GOT3 (cell line): ENCODE measurements at regions not wholly inside any gene's neighbourhood (a gene's known extent, or its start where the extent isn't known, plus 50 kb on each side); places are given as distances from the start of the nearest gene placed in this dataset.
"Not testable (repeated sequence)": the region's sequence is repeated elsewhere in the genome, so short reads cannot be mapped to it uniquely, and the experiment has no call there.

Source experiments
- DNase-seq: peaks from one replicate; lab custom pipeline; 2025; ENCODE audit warnings: mixed read lengths; lab: John Stamatoyannopoulos, UW

DNA sequence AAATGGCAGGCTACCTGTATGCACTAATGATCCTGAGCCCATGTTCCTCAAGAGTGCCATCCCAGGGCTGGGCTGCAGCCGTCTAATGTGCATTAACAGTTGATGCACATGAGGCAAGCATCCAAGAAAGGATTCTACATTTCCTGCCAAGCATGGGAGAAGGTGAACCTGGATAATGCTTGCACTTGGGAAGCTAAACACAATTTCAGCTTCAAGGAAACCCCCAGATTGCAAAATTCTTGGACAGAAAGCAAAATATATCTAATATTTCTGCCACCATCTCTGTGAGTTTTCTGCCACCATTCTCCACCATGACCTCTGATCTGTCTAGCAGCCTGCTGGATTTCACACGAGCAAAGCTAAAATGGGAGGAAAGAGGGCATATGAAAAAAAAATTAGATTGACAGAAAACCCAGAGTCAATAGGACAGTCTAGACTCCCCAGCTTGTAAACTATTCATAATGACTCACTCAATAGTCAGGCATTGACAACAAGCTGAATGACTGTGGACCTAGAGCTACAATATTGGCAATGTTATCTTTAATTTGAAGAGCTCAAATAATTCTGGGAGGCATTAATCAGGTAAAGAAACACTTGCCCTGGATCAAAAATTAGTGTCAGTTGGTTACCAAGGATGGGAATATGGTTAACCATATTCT, 91.9 kb upstream of the BCL2L14 start:
- no peak for DNase-seq

DNA sequence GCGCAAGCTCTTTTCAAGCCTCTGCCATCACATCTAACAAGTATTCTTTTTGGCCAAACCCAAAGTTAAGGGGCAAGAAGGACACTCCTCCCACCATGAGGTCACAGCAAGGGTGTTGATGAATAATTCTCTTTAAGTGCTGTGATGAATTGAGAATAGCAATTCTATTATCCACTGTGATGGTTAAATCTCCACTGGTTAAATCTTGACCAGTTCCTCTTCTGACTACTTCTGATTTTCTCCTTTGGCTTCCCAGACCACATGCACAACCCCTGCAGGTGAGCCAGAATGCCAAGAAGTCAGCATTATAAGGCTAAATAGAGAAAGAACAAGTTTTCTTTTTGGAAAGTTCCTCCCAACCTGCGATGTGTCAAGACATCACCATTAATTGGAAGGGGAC, 90.6 kb upstream of the BCL2L14 start:
- no peak for DNase-seq

DNA sequence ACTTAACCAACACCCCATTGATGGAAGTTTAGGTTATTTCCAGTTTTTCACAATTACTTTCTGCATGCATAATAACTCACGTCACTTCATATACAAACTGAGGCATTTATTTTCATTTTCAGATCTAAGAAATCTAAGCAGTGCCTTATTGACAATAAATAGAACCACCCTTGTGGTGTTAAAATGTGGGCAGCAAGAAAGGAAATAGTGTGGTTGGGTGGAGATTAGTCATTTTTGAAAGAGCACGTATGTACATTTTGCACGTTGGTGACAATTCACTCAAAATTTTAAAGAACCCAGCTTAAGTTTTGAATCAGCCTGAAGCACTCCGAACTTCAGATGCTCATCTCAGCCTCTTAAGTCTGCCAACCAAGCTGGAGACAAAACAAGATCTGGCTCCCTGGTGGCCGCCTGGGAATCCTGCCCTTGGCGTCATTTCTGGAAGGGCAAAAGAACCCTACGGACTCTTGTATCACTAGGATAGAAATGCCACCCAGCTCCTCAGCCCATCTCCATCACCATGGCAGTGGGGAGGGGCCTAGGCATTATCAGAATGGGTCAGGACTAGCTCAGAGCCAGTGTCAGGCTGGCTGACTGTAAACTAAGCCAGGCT, 89.5 kb upstream of the BCL2L14 start:
- peak; percentile 2 for DNase-seq

DNA sequence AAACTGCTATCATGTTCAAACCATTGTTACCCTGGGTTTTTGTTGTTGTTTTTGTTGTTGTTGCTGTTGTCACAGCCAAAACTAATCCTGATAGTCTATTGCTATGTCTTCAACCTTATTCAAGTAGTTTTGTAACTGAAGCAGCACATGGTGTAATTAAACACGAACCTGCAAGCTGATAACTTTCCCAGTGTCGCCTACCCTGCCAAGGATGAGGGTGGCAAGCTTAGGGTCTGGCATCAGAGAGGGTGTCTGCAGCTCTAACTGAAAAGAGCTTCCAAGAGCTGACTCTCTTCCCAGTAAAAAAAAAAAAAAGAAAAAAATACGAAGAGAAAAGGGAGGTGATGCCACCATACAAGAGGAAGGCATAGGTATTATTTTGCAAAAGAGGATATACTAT, 86.3 kb upstream of the BCL2L14 start:
- DNase-seq, result no peak

DNA sequence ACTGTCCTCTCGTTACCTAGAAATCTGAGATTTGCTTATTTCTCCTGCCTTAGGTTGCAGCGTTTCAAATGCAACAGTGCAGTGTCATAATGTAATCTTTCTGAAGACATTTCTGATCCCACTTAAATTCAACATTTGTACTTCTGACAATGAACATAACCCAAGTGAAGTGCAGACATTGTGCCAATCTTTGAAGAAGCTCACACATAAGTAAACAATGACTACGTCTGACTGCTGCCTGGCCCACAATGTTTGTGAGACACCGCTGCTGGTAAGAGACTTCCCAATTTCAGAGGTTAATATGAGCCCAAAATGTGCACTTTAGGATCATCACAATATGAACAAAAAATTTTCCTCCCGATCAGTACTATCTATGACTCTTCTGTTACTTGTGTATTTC, 84.6 kb upstream of the BCL2L14 start:
- DNase-seq, result no peak

DNA sequence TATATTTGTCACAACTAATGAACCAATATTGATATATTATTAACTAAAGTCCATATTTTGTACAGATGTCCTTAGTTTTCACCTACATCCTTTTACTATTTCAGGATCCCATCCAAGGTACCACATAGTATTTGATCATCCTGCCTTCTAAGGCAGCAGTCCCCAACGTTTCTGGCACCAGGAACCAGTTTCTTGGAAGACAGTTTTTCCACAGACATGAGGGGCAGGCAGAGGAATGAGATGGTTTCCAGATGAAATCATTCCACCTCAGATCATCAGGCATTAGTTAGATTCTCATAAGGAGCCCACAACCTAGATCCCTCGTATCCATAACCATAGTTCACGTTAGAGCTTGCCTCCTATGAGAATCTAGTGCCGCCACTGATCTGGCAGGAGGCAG, 82.8 kb upstream of the BCL2L14 start:
- DNase-seq, result no peak

DNA sequence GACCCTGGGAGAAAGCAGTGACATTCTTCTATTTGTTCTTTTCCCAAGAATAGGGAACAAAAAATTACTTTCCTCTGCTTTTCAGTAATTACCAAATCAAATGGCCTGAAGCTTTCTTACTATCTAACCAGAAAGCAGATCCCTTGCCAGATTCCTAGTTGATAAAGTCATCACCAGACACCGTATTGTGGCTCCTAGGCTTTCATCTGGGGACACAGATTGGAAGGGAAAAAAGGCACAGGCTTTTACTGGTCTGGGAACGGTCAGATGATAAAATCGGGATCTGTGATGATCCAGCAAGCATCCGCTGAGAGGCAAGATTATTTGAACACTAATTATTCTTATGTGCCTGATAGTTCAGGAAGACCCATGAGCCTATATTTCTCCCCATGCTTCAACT, 79.1 kb upstream of the BCL2L14 start:
- DNase-seq, result no peak

DNA sequence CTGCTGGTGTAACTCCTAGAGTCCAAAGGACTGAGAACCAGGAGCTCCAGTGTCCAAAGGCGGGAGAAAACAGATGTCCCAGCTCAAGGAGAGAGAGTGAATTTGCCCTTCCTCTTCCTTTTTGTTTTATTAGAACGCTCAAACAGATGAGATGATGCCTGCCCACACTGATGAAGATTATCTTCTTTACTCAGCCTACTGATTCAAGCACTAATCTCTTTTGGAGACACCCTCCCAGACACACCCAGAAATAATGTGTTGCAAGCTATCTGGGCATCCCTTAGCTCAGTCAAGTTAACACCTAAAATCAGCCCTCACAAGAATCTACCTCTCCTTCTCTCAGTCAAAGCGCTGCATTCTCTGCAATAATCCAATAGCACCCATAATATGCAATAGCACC, 78.2 kb upstream of the BCL2L14 start:
- DNase-seq, result no peak

DNA sequence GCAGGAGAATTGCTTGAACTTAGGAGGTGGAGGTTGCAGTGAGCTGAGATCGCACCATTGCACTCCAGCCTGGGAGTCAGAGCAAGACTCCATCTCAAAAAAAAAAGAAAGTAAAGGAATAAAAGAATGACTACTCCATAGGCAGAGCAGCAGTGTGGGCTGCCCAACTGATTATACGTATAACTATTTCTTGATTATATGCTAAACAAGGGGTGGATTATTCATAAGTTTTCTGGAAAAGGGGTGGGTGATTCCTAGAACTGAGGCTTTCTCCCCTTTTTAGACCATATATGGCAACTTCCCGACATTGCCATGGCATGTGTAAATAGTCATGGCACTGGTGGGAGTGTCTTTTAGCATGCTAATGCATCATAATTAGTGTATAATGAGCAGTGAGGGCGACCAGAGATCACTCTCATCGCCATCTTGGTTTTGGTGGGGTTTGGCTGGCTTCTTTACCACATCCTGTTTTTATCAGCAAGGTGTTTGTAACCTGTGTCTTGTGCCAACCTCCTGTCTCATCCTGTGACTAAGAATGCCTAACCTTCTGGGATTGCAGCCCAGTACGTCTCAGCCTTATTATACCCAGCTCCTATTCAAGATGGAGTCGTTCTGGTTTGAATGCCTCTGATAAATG, 72.3 kb upstream of the BCL2L14 start:
- not testable (repeated sequence) for DNase-seq

DNA sequence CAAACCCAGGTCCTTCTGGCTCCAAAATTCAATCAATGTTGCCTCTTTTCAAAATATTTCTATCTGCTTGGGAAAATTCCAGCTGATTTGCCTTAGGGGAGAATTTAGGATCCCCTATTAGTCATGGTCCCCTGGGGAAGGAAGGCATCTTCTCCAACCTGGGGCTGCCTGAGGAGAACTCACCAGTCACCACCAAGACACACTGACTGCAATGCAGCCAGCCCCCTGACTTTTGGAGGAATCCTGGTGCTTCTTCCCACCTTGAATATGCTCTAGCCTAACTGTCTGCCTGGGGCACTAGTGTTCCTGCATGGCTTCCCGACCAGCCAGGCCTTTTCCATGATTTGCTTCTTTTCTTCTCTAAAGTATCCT, 71.8 kb upstream of the BCL2L14 start:
- no peak for DNase-seq

DNA sequence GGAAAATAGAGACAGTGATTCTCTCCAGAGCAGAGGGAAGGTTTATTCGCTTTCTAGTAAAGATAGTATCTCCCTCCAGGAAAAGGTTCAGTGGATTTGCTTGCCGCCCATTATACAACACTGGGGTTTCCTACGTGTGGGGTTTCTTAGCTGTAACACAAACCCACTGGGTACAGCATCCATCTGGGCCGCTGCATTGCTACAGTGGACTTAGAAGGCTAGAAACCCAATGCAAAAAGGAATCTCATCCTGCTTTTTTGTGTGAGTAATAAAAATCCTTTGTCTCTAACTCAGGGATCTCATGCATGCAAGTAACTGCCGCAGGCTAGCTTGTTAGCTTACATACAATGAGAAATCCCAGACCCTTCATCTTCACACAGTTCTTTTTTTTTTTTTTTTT, 67.1 kb upstream of the BCL2L14 start:
- no peak for DNase-seq

DNA sequence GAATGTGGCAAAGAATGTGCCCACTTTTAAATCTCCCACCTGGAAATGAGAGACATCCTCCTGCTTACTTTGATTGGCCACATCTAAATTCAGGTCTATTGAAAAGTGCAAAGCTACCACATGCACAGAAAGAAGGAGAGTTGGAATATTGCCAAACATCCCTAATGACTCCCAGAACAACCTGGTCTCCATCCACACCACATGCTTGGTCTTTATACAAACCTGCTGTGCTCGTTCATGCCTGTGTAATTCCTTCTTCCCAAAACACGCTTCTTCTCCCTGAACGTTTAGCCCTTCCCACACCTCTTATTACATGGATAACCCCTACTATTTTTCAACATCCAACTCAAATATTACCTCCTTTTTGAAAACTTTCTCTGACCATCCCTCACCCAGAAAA, 66.2 kb upstream of the BCL2L14 start:
- DNase-seq, result no peak

DNA sequence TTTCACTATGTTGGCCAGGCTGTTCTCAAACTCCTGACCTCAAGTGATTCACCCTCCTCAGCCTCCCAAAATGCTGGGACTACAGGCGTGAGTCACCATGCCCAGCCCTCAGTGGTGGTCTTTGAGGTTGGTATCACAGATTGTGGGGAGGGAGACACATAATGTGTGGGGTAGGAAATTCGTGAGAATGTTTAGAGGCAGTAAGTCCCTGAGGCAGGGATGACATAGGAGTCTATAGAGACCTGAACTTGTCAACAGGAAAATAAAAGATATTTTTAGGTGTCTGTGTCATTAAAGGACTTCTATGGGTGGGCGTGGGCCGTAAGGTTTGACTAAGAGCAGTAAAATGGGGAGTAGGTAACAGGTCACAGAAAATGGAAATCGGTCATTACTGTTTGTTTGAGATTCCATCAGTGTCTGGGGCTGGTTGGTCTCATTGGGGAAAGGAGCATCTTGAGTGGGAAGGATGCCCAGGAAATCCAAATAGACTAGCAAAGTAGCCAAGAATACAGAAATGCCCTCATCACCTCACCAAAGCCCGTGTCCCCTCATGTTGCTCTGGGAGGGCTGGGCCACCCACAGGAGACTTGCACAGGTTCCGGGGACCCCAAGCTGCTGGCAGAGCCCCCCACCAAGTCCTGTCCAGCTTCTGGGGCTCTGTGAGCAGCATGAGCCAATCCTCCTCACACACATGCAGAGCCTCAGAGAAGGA, 63.6 kb upstream of the BCL2L14 start:
- DNase-seq, result no peak

DNA sequence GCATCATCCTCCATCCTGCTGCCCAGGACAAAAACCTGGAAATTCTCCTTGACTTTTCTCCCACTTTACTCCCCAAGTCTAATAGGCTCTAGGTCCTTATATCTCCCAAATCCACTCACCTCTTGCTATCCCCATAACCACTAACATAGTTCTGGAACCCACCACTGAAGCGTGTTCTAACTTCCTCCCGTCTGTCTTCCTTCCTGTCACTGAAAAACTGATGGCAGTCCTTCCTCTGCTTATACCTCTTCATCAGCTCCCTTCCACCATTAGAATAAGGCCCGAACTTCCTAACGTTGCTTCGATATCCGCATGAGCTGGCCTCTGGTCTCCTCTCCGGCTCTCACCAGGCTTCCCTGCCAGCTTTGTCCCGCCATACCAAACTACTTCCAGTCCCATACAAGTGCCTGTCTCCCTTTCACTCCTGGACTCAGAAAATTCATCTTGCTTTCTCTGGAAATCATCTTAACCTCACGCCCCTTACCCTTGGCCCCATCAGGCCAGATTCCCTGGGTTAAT, 63.0 kb upstream of the BCL2L14 start:
- no peak for DNase-seq

DNA sequence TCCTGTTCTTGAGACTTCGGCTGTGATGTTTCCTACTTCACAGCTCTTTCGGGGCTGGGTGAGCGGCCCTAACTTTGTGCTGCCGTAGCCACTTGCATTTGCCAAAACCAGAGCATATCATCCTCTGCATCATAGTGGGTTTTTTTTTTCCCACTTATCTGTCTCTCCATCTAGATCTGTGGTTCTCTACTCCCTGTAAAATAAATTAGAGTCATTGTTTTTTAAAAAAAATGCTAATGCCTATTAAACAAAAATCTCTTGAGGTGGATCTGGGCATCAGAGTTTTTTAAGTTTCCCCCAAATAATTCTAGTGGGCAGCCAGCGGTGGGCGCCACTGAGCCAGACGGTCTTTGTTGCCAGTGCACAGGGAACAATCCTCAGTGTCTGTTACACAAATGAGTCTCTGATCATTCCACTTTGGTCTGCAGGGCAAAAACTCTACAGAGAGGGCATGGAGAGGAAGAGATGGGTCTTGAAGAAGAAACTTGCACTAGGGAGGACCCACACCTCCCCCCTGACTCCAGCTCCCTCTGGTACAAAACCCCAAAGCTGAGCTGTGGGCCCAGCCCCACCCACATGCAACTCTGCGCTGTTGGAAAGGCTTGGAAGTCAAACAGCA, 62.4 kb upstream of the BCL2L14 start:
- no peak for DNase-seq

DNA sequence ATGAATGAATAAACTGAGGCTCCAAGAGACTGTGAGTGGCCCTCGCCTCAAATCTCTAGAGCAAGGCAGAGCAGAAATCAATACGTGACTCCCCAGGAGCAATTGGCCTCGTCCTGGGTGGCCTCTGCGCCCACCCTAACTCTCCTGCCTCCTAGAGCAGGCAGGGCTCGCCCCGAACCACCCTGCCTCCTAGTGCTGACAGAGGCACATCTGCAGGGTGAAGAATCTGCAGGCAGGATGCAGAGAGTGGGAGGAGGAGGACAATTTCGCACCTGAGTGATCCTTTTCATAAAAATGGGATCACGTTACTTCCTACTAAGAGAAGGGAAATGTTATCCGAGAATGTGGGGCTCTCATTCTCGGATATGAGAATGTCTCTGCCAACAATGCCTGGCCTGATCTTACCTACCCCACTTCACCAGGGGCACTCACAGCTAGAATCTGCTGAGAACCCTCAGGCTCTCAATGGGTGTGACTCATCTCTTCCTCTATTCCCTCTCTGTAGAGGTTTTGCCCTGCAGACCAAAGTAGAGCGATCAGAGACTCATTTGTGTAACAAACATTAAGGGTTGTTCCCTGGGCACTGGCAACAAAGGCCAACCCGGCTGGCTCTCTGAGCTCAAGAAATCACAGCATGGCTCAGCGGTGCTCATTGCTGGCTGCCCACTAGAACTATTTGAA, 61.7 kb upstream of the BCL2L14 start:
- no peak for DNase-seq

DNA sequence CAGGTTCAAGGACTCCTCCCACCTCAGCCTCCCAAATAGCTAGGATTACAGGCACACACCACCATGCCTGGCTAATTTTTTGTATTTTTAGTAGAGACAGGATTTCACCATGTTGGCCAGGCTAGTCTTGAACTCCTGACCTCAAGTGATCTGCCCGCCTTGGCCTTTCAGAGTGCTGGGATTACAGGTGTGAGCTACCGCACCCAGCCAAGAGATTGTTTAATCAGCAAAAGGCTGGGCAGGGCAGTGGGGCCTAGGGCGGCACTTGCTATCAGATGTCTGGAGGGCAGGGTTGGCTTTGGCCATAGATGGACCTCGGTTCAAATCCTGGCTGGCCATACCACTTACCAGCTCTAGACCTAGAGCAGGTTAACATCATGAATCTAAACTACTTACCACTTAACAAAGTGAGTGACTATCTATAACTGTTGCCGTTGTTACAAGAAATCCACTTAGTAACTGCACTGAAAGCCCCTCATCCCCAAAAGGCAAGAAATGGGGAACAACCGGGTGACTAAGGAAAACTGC, 60.9 kb upstream of the BCL2L14 start:
- DNase-seq, result not testable (repeated sequence)

DNA sequence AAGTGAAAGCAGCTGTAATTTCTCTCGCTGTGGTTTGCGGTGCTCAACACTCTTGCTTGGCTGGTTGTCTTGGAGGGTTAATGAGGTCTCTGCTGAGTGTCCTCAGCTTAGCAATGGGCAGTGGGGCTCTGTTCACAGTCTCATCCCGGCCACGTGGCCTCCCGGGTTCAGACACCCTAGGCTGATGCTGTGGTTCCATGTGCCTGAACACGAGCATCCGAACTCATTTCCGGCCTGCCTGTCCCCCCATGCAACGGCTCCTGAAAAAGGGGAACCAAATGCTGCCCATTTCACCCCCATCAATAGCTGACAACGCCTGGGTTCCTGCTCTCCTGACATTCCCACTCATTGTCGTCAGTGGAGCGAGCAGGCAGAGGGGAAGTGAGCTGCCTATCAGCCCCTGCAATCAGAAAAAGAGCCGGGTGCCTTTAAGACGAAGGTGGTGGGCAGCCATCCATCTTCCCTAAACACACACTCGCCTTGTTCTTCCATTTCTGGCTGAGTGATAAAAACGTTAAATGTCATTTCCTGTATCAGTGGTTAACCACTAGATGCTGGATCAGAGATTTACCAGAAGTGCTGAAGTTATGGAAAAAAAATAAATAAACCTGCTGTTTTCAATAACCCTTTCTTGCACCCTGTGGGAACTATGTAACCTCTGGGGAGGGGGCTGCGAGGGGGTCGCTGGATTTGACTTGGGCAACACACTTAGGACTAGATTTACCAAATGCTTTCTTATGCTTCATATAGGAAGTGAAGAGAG, 60.3 kb upstream of the BCL2L14 start:
- DNase-seq, result no peak

DNA sequence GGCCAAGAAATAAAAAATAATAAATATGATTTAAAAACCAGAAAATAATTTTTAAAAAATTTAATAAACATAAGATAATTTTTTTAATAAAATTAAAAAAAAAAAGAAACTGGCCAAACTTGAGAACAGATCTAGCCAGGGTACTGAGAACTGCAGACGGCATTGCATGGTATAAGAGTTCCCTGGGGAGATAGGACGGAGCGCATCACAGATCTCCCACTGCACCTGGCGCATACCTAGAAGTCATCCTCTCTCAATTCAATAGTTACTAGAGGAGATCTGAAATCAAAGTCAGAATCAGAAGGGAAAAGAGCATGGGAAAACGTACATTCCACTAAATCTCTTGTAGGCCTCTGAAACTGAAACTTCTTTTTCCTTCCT, 58.9 kb upstream of the BCL2L14 start:
- DNase-seq, result no peak

DNA sequence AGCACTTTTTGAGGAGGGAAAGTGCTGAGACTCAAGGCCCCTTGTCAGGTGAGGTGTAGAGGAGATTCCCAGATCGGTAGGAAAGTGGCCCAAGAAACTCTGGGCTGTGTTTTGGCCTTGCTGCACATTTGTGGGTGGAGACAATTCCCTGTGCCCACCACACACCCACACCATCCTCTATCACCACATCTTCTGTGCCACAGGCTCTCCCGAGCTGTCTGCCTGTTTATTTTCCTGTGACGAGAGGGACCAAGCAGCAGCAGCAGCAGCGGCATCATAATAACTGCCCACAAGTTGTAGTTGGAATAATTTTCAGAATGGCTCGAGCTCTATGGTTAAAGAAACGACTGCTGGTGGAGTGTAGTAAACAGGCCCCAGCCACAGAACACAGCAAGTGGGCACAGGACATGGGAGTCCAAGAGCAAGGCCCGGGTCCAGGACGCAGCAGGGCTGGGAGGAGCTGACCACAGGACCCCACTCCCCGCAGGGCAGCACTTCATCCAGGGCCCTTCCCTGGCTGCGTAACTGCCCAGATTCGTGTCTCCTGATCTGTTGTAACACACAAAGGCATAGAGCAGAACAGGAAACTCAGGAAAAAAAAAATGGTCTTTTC, 55.6 kb upstream of the BCL2L14 start:
- DNase-seq, result no peak
